ENCODE measurements at regions not wholly inside any gene's neighbourhood (a gene's known extent, or its start where the extent isn't known, plus 50 kb on each side); places are given as distances from the start of the nearest gene placed in this dataset.

GRCh38 chr12:127430401-127430800 lies 836.6 kb upstream of the TMEM132C start:
- DNase-seq (ENCODE audit: low spot score in 2 of 2) (no peak), FAIRE-seq (no peak)

- FAIRE-seq (no peak), DNase-seq (ENCODE audit: low spot score in 2 of 2) (no peak)
These were observed 835.8 kb upstream of the TMEM132C start for GRCh38 chr12:127431177-127431576.

- FAIRE-seq (no peak), DNase-seq (ENCODE audit: low spot score in 2 of 2) (no peak)
These were observed 835.4 kb upstream of the TMEM132C start for GRCh38 chr12:127431594-127431993.

- no peak for DNase-seq (ENCODE audit: low spot score in 2 of 2)
- FAIRE-seq: no peak
These were observed 831.5 kb upstream of the TMEM132C start for GRCh38 chr12:127435439-127435838.

- DNase-seq (ENCODE audit: low spot score in 2 of 2) (no peak), FAIRE-seq (no peak)
These were observed 828.3 kb upstream of the TMEM132C start for GRCh38 chr12:127438512-127439244.

GRCh38 chr12:127445581-127446139 lies 821.3 kb upstream of the TMEM132C start:
- DNase-seq (ENCODE audit: low spot score in 2 of 2) (no peak), FAIRE-seq (no peak)

- DNase-seq (ENCODE audit: low spot score in 2 of 2) (no peak), FAIRE-seq (no peak)
These were observed 818.1 kb upstream of the TMEM132C start for GRCh38 chr12:127448906-127449305.

- DNase-seq (ENCODE audit: low spot score in 2 of 2): no peak
- no peak for FAIRE-seq
These were observed 816.1 kb upstream of the TMEM132C start for GRCh38 chr12:127450826-127451225.

- FAIRE-seq (no peak), DNase-seq (ENCODE audit: low spot score in 2 of 2) (peak in 1 of 2 donors; percentile 49)
These were observed 811.4 kb upstream of the TMEM132C start for GRCh38 chr12:127455347-127456265.

- FAIRE-seq: no peak
- DNase-seq (ENCODE audit: low spot score in 2 of 2): no peak
These were observed 809.2 kb upstream of the TMEM132C start for GRCh38 chr12:127457726-127458125.

- DNase-seq (ENCODE audit: low spot score in 2 of 2) (no peak), FAIRE-seq (no peak)
These were observed 807.8 kb upstream of the TMEM132C start for GRCh38 chr12:127459166-127459565.

GRCh38 chr12:127459687-127460086 lies 807.3 kb upstream of the TMEM132C start:
- DNase-seq (ENCODE audit: low spot score in 2 of 2): no peak

GRCh38 chr12:127463237-127463636 lies 803.7 kb upstream of the TMEM132C start:
- DNase-seq (ENCODE audit: low spot score in 2 of 2) (no peak), FAIRE-seq (no peak)

More at GRCh38 chr12:127459687-127460086, 807.3 kb upstream of the TMEM132C start:
- FAIRE-seq: no peak

- DNase-seq (ENCODE audit: low spot score in 2 of 2) (no peak), FAIRE-seq (no peak)
These were observed 797.6 kb upstream of the TMEM132C start for GRCh38 chr12:127469331-127469730.

- FAIRE-seq (no peak), DNase-seq (ENCODE audit: low spot score in 2 of 2) (no peak)
These were observed 793.2 kb upstream of the TMEM132C start for GRCh38 chr12:127473766-127474165.

GRCh38 chr12:127479256-127479655 lies 787.7 kb upstream of the TMEM132C start:
- no peak for FAIRE-seq
- no peak for DNase-seq (ENCODE audit: low spot score in 2 of 2)

- FAIRE-seq: peak; percentile 100
- no peak for DNase-seq (ENCODE audit: low spot score in 2 of 2)
These were observed 786.1 kb upstream of the TMEM132C start for GRCh38 chr12:127480775-127481314.

GRCh38 chr12:127482950-127483349 lies 784.0 kb upstream of the TMEM132C start:
- DNase-seq (ENCODE audit: low spot score in 2 of 2): no peak

GRCh38 chr12:127485528-127485927 lies 781.4 kb upstream of the TMEM132C start:
- no peak for DNase-seq (ENCODE audit: low spot score in 2 of 2)
- no peak for FAIRE-seq

More at GRCh38 chr12:127482950-127483349, 784.0 kb upstream of the TMEM132C start:
- FAIRE-seq: no peak

GRCh38 chr12:127487031-127487430 lies 779.9 kb upstream of the TMEM132C start:
- no peak for DNase-seq (ENCODE audit: low spot score in 2 of 2)
- FAIRE-seq: no peak

- FAIRE-seq (no peak), DNase-seq (ENCODE audit: low spot score in 2 of 2) (no peak)
These were observed 777.9 kb upstream of the TMEM132C start for GRCh38 chr12:127489061-127489460.

Measured in frontal cortex (tissue), 3 donors.